Effector CD8-positive, alpha-beta T cell (primary cell): ENCODE measurements at regions not wholly inside any gene's neighbourhood (a gene's known extent, or its start where the extent isn't known, plus 50 kb on each side); places are given as distances from the start of the nearest gene placed in this dataset.
A peak's percentile ranks its signal among the peaks of the same experiment; 100 is the strongest.
"Not testable (repeated sequence)": the region's sequence is repeated elsewhere in the genome, so short reads cannot be mapped to it uniquely, and the experiment has no call there.

Experiments used
- DNase-seq: peaks from one replicate; lab custom pipeline; 2025; lab: John Stamatoyannopoulos, UW

- DNase-seq: no peak
These were observed 64.0 kb downstream of the EBNA1BP2 start for GRCh38 chr1:43108080-43108479.

DNA sequence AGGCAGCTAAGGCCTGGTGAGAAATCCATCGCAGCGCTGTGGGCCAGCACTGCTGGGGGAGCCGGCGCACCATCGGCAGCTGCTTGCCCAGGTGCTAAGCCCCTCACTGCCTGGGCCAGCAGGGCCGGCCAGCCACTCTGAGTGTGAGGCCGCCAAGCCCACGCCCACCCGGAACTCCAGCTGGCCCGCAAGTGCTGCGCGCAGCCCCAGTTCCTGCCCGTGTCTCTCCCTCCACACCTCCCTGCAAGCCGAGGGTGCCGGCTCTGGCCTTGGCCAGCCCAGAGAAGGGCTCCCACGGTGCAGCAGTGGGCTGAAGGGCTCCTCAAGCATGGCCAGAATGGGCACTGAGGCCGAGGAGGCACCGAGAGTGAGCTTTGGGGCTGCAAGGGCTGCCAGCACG, 64.4 kb downstream of the EBNA1BP2 start:
- DNase-seq: no peak

- no peak for DNase-seq
These were observed 67.9 kb downstream of the EBNA1BP2 start for GRCh38 chr1:43104027-43104763.

DNA sequence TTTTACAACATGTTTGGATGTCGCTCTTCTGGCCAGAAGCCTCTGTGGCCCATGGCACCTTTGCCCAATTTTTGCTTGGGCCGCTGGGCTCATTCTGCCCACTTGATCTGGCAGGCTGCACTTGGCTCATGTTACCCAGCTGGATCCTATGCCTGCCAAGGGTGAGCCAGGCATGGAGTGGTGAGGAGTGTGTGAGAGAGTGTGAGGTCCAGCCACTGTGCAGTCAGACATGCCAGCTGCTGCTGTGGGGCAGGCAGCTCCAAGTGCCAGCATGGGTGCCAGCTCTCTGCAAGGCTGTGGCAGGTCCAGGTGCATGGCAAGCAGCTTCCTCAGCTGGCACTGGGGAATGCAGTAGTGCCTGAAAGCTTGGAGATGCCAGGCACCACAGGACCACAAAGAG, 71.0 kb downstream of the EBNA1BP2 start:
- DNase-seq: no peak

GRCh38 chr1:43098200-43098599, 73.9 kb downstream of the EBNA1BP2 start:
- no peak for DNase-seq

DNA sequence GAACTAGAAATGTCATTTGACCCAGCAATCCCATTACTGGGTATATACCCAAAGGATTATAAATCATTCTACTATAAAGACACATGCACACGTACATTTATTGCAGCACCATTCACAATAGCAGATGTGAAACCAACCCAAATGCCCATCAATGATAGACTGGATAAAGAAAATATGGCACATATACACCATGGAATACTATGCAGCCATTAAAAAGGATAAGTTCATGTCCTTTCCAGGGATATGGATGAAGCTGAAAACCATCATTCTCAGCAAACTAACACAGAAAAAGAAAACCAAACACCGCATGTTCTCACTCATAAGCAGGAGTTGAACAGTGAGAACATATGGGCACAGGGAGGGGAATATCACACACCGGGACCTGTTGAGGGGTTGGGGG, 75.6 kb downstream of the EBNA1BP2 start:
- DNase-seq: not testable (repeated sequence)

DNA sequence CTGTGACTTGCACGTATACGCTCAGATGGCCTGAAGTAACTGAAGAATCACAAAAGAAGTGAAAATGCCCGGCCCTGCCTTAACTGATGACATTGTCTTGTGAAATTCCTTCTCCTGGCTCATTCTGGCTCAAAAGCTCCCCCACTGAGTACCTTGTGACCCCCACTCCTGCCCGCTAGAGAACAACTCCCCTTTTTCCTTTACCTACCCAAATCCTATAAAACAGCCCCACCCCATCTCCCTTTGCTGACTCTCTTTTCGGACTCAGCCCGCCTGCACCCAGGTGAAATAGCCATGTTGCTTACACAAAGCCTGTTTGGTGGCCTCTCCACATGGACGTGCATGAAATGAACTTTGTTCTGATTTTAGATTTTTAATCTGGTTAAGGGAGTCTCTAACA, 81.3 kb downstream of the EBNA1BP2 start:
- DNase-seq: not testable (repeated sequence)

DNA sequence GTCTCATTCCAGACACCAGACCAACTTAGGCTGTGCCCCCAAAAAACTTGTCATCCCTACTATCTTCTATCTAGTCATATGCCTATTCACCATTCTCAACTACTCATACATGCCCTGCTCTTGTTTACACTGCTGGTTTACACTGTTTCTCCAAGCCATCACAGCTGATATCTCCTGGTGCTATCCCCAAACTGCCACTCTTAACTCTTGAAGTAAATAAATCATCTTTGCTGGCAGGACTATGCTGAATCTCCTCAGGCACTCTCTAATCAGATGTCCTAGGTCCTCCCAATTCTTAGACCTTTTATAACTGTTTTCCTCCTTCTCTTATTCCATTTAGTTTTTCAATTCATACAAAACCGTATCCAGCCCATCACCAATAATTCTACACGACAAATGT, 81.9 kb downstream of the EBNA1BP2 start:
- not testable (repeated sequence) for DNase-seq

GRCh38 chr1:43083375-43083891, 88.7 kb downstream of the EBNA1BP2 start:
- no peak for DNase-seq

GRCh38 chr1:43082740-43083139, 89.3 kb downstream of the EBNA1BP2 start:
- DNase-seq: no peak

GRCh38 chr1:43077273-43077672, 94.8 kb downstream of the EBNA1BP2 start:
- DNase-seq: no peak

DNA sequence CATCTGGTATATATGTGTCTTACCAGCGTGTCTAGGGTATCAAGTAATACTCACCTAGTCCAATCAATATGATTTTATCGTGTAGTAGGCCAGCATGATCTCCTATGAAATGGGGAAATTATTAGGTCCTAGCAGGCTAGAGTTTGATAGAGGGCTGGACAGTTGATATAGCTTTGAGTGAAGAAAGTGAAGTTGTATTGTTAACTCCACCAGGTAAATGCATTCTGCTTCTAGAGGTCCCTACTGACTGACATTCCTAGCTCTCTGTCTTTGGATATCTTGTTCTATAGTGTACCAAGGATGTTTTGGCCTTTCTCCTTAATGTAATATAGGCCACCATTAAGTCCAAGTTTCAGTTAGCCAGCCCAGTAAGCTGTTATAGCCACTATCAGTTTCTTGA, 97.4 kb downstream of the EBNA1BP2 start:
- no peak for DNase-seq

GRCh38 chr1:43074244-43074643, 97.8 kb downstream of the EBNA1BP2 start:
- DNase-seq: no peak

GRCh38 chr1:43073490-43074230, 98.4 kb downstream of the EBNA1BP2 start:
- DNase-seq: peak; percentile 65

DNA sequence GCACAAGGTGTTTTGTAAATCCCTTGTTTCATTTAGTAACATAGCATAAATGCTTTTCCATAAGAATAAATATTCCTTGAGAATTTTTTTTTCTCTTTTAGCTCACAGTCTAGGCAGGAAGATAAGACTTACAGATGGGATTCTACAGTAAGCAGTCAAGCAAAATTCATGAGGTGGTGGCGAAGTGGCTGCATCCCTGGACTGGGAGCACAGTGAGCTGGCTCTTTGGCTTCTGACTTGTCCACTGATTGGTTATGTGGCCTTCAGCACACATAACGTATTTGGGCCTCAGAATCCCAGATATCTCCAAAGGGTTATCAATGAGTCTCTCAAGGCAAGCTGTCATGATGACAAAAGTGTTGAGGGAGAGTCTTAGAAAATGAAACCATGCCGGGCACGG, 99.8 kb downstream of the EBNA1BP2 start:
- no peak for DNase-seq

DNA sequence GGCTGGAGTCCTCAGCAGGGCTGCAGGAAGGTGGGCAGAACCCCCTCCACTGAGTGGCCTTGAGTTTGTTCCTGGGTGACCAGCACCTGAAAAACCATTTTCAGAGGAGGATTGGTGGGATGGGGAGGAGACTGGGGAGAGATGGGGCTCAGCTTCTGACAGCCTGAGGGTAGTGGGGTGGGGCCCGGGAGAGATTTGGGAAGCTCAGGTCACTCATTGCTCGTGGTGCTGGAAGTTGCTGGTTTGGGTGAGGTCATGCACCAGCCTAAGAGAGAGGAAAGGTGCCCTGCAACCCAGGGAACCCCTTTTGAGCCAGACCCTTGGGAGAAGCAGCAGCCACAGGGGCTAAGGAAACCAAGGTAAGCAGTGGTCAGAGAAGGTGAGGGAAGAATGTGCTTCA, 100.8 kb downstream of the EBNA1BP2 start:
- DNase-seq: no peak

DNA sequence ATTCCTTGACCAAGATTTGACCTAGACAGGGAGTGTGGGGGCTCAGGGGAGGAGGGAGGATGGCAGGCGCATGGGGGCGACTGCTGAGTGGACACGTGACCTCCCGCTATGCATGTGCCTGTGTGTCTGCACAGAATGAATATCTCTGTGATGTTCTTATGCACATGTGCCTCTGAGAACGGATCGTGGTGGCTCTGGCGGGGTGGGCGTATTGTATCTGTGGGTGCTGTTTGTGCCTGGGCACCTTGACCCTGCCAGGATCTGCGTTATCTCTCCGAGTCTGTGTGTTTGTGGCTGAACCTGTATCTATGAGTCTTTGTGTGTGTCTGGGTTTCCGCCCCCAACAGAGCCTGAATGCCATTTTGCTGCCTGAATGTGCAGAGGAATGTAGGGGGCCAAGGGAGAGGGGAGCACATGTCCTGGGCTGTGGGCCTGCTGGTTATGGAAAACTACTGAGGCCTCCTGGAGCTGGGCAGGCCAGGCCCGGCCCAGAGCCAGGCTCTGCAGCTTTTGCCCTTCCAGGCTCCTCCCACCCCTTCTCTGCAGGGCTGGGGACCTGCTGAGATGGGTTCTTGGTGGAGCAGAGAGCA, 102.5 kb downstream of the EBNA1BP2 start:
- no peak for DNase-seq

DNA sequence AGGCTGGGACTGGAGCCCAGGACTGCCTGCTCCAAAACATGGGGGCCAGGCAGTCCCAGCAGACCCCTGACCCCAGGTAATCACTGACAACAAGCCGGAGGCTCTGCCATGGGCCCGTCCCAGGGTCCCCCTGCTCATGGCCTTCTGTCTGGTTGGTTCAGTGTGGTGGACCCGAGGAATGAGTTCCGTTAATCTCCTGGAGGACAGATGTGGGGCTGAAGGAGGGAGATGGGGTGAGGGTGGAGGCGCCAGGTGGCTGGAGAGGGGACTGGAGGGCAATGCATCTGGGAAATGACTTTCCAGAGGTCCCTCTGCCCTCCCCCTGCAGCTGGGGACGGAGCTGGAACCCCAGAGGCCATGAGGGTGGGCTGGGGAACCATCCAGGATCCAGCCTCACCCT, 103.2 kb downstream of the EBNA1BP2 start:
- no peak for DNase-seq

DNA sequence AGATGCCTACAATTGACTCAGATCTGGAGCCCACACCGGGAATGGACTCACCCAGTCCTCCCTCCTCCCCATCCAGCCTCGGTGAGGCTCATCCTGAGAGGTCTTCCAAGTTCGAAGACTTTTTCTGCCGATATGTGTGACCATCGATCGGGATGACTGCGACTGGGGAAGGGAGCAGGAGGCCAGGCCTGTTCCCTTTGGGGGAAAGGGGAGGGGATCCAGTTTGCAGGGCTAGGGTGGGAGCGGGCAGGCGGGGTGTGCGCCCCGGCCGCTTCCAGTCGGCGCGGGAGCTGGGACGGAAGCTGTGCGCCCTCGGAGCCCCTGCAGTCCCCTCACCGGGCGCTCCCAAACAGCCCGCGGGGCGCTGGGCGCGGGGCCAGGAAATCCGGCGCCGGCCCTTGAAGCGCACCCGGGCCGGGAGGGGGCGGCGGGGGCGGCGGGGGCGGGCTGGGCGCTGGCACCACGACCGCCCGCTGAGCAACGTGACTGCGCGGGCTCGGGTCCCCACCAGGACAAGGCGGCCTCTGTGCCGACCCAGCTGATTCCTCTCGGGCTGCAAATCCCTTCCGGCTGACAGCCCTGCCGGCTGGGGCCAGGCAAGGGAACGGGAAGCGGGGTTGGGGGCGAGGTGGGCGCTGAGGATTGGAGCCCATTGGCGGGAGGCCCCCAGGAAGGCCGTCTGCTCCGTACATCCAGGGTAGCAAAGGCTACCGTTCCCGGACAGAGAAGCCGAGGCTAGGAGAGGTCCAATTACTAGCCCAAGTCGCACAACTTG, 103.9 kb downstream of the EBNA1BP2 start:
- DNase-seq: no peak

GRCh38 chr1:43067233-43067745, 104.8 kb downstream of the EBNA1BP2 start:
- no peak for DNase-seq

GRCh38 chr1:43066578-43066977, 105.5 kb downstream of the EBNA1BP2 start:
- DNase-seq: no peak
